ENCODE measurements at regions not wholly inside any gene's neighbourhood (a gene's known extent, or its start where the extent isn't known, plus 50 kb on each side); places are given as distances from the start of the nearest gene placed in this dataset.
"Not testable (repeated sequence)": the region's sequence is repeated elsewhere in the genome, so short reads cannot be mapped to it uniquely, and the experiment has no call there.

- DNase-seq, result no peak
Measured at GRCh38 chr11:129702410-129703398, 112.9 kb upstream of the TMEM45B start.

- no peak for DNase-seq
Measured at GRCh38 chr11:129703846-129704245, 111.8 kb upstream of the TMEM45B start.

- DNase-seq, result no peak
Measured at GRCh38 chr11:129704831-129705230, 110.8 kb upstream of the TMEM45B start.

- no peak for DNase-seq
Measured at GRCh38 chr11:129705341-129705740, 110.3 kb upstream of the TMEM45B start.

GRCh38 chr11:129705933-129706332 lies 109.7 kb upstream of the TMEM45B start:
- no peak for DNase-seq

GRCh38 chr11:129709801-129710398 lies 105.7 kb upstream of the TMEM45B start:
- DNase-seq, result no peak

- no peak for DNase-seq
Measured at GRCh38 chr11:129710423-129710822, 105.2 kb upstream of the TMEM45B start.

- DNase-seq, result no peak
Measured at GRCh38 chr11:129711760-129712159, 103.9 kb upstream of the TMEM45B start.

- not testable (repeated sequence) for DNase-seq
Measured at GRCh38 chr11:129712486-129713240, 103.0 kb upstream of the TMEM45B start.

- no peak for DNase-seq
Measured at GRCh38 chr11:129719037-129719436, 96.6 kb upstream of the TMEM45B start.

- DNase-seq, result no peak
Measured at GRCh38 chr11:129720156-129720555, 95.5 kb upstream of the TMEM45B start.

- no peak for DNase-seq
Measured at GRCh38 chr11:129720994-129721393, 94.7 kb upstream of the TMEM45B start.

GRCh38 chr11:129721685-129722084 lies 94.0 kb upstream of the TMEM45B start:
- no peak for DNase-seq

- no peak for DNase-seq
Measured at GRCh38 chr11:129722529-129722928, 93.1 kb upstream of the TMEM45B start.

GRCh38 chr11:129723146-129723760 lies 92.4 kb upstream of the TMEM45B start:
- no peak for DNase-seq

- DNase-seq, result no peak
Measured at GRCh38 chr11:129723761-129724162, 91.9 kb upstream of the TMEM45B start.

GRCh38 chr11:129724866-129725265 lies 90.8 kb upstream of the TMEM45B start:
- no peak for DNase-seq

- no peak for DNase-seq
Measured at GRCh38 chr11:129726179-129726578, 89.5 kb upstream of the TMEM45B start.

- no peak for DNase-seq
Measured at GRCh38 chr11:129728581-129728980, 87.1 kb upstream of the TMEM45B start.

- no peak for DNase-seq
Measured at GRCh38 chr11:129729216-129729615, 86.4 kb upstream of the TMEM45B start.

GRCh38 chr11:129729823-129730222 lies 85.8 kb upstream of the TMEM45B start:
- DNase-seq, result no peak

- DNase-seq, result no peak
Measured at GRCh38 chr11:129731316-129731715, 84.3 kb upstream of the TMEM45B start.

- no peak for DNase-seq
Measured at GRCh38 chr11:129732941-129733340, 82.7 kb upstream of the TMEM45B start.
